DND-41 (cell line): ENCODE measurements at regions not wholly inside any gene's neighbourhood (a gene's known extent, or its start where the extent isn't known, plus 50 kb on each side); places are given as distances from the start of the nearest gene placed in this dataset.
"Not testable (repeated sequence)": the region's sequence is repeated elsewhere in the genome, so short reads cannot be mapped to it uniquely, and the experiment has no call there.

Source experiments
- ATAC-seq: fragments of 200-7000 bp; cut with Tn5 transposase; 3 replicates; pipeline ENCODE4 v1.9.1; 2021; ENCODE audit warnings: low read depth; ENCODE audit not compliant: insufficient read depth
- DNase-seq: peaks from one replicate; pipeline ENCODE4 v3.0.0-alpha.2; 2020
- H2AFZ ChIP-seq: 2 replicates; pipeline ENCODE4 v1.6.0; 2012; ENCODE audit warnings: low read depth, low read length
- H3K27ac ChIP-seq: 2 replicates; pipeline ENCODE4 v1.5.1; 2012; ENCODE audit warnings: low read length, inconsistent platforms
- H3K27me3 ChIP-seq: fragments of 200-600 bp; sonication (generic); 2 replicates; pipeline ENCODE4 v1.6.0; 2012; ENCODE audit warnings: low read length, mild to moderate bottlenecking, inconsistent platforms; ENCODE audit not compliant: insufficient read depth, poor library complexity
- H3K36me3 ChIP-seq: 2 replicates; pipeline ENCODE4 v1.5.1; 2012; ENCODE audit warnings: low read length, inconsistent platforms; ENCODE audit not compliant: insufficient read depth
- H3K4me1 ChIP-seq: 2 replicates; pipeline ENCODE4 v1.5.1; 2012; ENCODE audit warnings: mild to moderate bottlenecking, low read length; ENCODE audit not compliant: insufficient read depth
- H3K4me2 ChIP-seq: 2 replicates; pipeline ENCODE4 v1.6.0; 2012; ENCODE audit warnings: mild to moderate bottlenecking, moderate library complexity, low read length, inconsistent platforms; ENCODE audit not compliant: insufficient read depth
- H3K4me3 ChIP-seq, 2 experiments: fragments of 200-600 bp in 1 of 2; shearing (Covaris generic) in 1 of 2; 2 replicates each; pipeline ENCODE4 v1.5.1; 2012 to 2016; ENCODE audit warnings: inconsistent platforms in 2 of 2, low read length in 2 of 2, mild to moderate bottlenecking in 2 of 2, low read depth in 1 of 2, moderate library complexity in 1 of 2
- H3K79me2 ChIP-seq: 2 replicates; pipeline ENCODE4 v1.6.0; 2012; ENCODE audit warnings: low read length, inconsistent platforms; ENCODE audit not compliant: insufficient read depth
- H3K9ac ChIP-seq: 2 replicates; pipeline ENCODE4 v1.6.0; 2012; ENCODE audit warnings: low read depth, mild to moderate bottlenecking, inconsistent platforms, low read length, moderate library complexity
- H3K9me3 ChIP-seq: 2 replicates; pipeline ENCODE4 v1.5.1; 2012; ENCODE audit warnings: low read length, moderate library complexity, mild to moderate bottlenecking, inconsistent platforms; ENCODE audit not compliant: insufficient read depth, severe bottlenecking
- H4K20me1 ChIP-seq: 2 replicates; pipeline ENCODE4 v1.6.0; 2012; ENCODE audit warnings: low read length; ENCODE audit not compliant: insufficient read depth
- EZH2 ChIP-seq: IDR thresholded peaks from 3 replicates; pipeline ENCODE4 v1.6.1; 2012; ENCODE audit warnings: borderline replicate concordance, low read depth, mild to moderate bottlenecking, moderate library complexity, low read length, inconsistent platforms; ENCODE audit not compliant: severe bottlenecking
- TF ChIP-seq, protein P1 (sequence below): IDR thresholded peaks from 2 replicates; pipeline ENCODE4 v1.5.1; 2012; ENCODE audit warnings: borderline replicate concordance, low read length, moderate library complexity, mild to moderate bottlenecking; ENCODE audit not compliant: poor library complexity, severe bottlenecking; ENCODE audit errors: extremely low read depth

GRCh38 chr4:8722556-8722955 lies 130.0 kb downstream of the CPZ start:
- Histone ChIP-seq H3K27me3 (no peaks in the 10 kb centered on the region), H3K4me3 (no peak overlapping the region), H3K9me3 (no peaks in the 10 kb centered on the region), H3K9ac (no peak overlapping the region), H3K79me2 (no peaks in the 10 kb centered on the region), H3K36me3 (no peaks in the 10 kb centered on the region), H2AFZ (no peak overlapping the region), H3K4me2 (no peak overlapping the region), H3K27ac (no peak overlapping the region), H3K4me1 (no peaks in the 10 kb centered on the region), H4K20me1 (0 out of 2 replicates have a peak, but pooled peaks cover 3% of the 10 kb centered on the region)
- no peak for TF ChIP-seq EZH2
- TF ChIP-seq, protein P1, sequence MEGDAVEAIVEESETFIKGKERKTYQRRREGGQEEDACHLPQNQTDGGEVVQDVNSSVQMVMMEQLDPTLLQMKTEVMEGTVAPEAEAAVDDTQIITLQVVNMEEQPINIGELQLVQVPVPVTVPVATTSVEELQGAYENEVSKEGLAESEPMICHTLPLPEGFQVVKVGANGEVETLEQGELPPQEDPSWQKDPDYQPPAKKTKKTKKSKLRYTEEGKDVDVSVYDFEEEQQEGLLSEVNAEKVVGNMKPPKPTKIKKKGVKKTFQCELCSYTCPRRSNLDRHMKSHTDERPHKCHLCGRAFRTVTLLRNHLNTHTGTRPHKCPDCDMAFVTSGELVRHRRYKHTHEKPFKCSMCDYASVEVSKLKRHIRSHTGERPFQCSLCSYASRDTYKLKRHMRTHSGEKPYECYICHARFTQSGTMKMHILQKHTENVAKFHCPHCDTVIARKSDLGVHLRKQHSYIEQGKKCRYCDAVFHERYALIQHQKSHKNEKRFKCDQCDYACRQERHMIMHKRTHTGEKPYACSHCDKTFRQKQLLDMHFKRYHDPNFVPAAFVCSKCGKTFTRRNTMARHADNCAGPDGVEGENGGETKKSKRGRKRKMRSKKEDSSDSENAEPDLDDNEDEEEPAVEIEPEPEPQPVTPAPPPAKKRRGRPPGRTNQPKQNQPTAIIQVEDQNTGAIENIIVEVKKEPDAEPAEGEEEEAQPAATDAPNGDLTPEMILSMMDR, result no peak
- DNase-seq (no peak), ATAC-seq (no peak)

DNA sequence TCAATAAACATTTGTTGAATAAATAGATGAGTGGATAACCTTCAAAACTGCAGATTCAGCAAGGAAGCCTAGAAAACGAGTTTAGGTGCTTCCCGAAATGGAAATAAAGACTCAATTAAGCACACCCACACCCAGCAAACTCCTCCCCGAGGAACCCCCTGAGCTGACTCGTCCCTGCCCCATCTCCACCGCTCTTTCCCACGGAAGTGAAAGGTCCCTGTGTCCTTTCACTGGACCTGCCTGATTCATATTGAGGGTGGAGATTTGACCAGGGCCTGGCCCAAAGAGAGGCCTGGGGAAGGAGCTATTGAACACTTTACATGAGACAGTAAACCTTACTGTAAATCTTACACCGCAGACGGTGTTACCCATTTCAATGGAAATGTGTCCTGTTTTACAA lies 129.1 kb downstream of the CPZ start:
- Histone ChIP-seq H4K20me1 (0 out of 2 replicates have a peak, but pooled peaks cover 3% of the 10 kb centered on the region), H3K4me3 (no peak overlapping the region), H3K79me2 (no peaks in the 10 kb centered on the region), H3K36me3 (no peaks in the 10 kb centered on the region), H3K4me1 (no peaks in the 10 kb centered on the region), H3K4me2 (no peak overlapping the region), H3K9me3 (no peaks in the 10 kb centered on the region), H3K27me3 (no peaks in the 10 kb centered on the region), H3K9ac (no peak overlapping the region), H2AFZ (no peak overlapping the region), H3K27ac (no peak overlapping the region)
- no peak for TF ChIP-seq EZH2
- TF ChIP-seq, protein P1, result no peak
- ATAC-seq, result no peak
- no peak for DNase-seq

DNA sequence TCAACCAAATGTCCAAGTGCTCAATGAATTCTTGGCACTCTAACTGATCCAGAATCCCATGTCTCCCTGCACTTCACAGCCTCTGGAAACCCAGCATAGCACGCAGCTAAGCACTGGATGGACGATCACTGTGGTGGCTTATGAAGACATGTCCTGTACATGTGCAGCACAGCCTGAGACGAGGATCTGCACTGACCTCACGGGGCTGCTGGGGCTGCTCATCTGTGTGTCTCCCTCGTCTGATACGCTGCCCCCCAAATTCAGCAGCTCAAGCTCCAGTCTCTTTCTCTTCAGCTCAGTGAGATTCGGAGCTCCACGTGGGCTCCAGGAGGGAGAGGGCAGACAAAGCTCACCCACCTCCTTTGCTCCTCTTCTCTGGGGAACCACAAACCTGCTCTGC lies 126.9 kb downstream of the CPZ start:
- H4K20me1 ChIP-seq, result 0 out of 2 replicates have a peak, but pooled peaks cover 3% of the 10 kb centered on the region
- H3K79me2 ChIP-seq, result no peaks in the 10 kb centered on the region
- no peaks in the 10 kb centered on the region for H3K36me3 ChIP-seq
- H3K9ac ChIP-seq, result no peak overlapping the region
- DNase-seq (no peak), ATAC-seq (no peak)
- peaks cover 8% of the 10 kb centered on the region for H3K9me3 ChIP-seq
- no peak overlapping the region for H3K27ac ChIP-seq
- H3K4me3 ChIP-seq, result no peak overlapping the region
- H3K4me1 ChIP-seq, result no peaks in the 10 kb centered on the region
- no peaks in the 10 kb centered on the region for H3K27me3 ChIP-seq
- no peak for TF ChIP-seq EZH2
- TF ChIP-seq, protein P1, result no peak
- no peak overlapping the region for H3K4me2 ChIP-seq
- H2AFZ ChIP-seq, result no peak overlapping the region

GRCh38 chr4:8717470-8717869 lies 124.9 kb downstream of the CPZ start:
- not testable (repeated sequence) for H3K36me3 ChIP-seq, H4K20me1 ChIP-seq, H3K4me3 ChIP-seq, ATAC-seq, H3K27ac ChIP-seq, H3K27me3 ChIP-seq, DNase-seq, H3K9ac ChIP-seq, H3K4me2 ChIP-seq, H3K4me1 ChIP-seq, H3K79me2 ChIP-seq, H2AFZ ChIP-seq
- H3K9me3 ChIP-seq, result peaks cover 20% of the 10 kb centered on the region
